ENCODE measurements at regions not wholly inside any gene's neighbourhood (a gene's known extent, or its start where the extent isn't known, plus 50 kb on each side); places are given as distances from the start of the nearest gene placed in this dataset.

GRCh38 chr15:93347986-93348385, 259.0 kb upstream of the RGMA start:
- TF ChIP-seq GATA2 (IDR thresholded peaks at IDR 0.05; ENCODE audit: low read depth, low read length) (no peak), GATA3 (IDR thresholded peaks at IDR 0.05; ENCODE audit: low read depth, low read length) (no peak)

All from SH-SY5Y (cell line).